Lower leg skin (tissue), 4 donors: ENCODE measurements at regions not wholly inside any gene's neighbourhood (a gene's known extent, or its start where the extent isn't known, plus 50 kb on each side); places are given as distances from the start of the nearest gene placed in this dataset.

Experiments
- DNase-seq, 2 donors: peaks; one replicate each; pipeline ENCODE4 v3.0.0-alpha.2; 2019; ENCODE audit warnings: low spot score in 2 of 2
- H3K4me3 ChIP-seq: fragments of 200-600 bp; sonication (generic); 2 replicates; pipeline ENCODE4 v1.5.1; 2017; ENCODE audit warnings: mild to moderate bottlenecking, low read depth; ENCODE audit not compliant: poor library complexity, severe bottlenecking
- CTCF ChIP-seq, 3 donors: fragments of 450-650 bp; IDR thresholded peaks; one replicate each; pipeline ENCODE4 v1.5.1; 2016; ENCODE audit warnings: antibody characterized with exemption in 3 of 3, mild to moderate bottlenecking in 3 of 3, moderate library complexity in 2 of 3
- POLR2A ChIP-seq, 2 donors: fragments of 450-650 bp; IDR thresholded peaks; one replicate each; pipeline ENCODE4 v1.6.1; 2016 to 2017; ENCODE audit warnings: antibody characterized with exemption in 2 of 2, mild to moderate bottlenecking in 1 of 2, moderate library complexity in 1 of 2
- WGBS, 2 donors: methylation state at CpG; one replicate each; pipeline ENCODE4 v1.1.5; 2018; 5-methylcytosine and 5-hydroxymethylcytosine counted together
- intact Hi-C: fragments of 100-400 bp; cut with DNase I; formaldehyde crosslinking; loops from one replicate; pipeline ENCODE4 v1.15.0; 2023; ENCODE audit warnings: low total_unique reads

GRCh38 chr2:138948070-138948539 is 167.9 kb upstream of the NXPH2 start:
- TF ChIP-seq POLR2A (IDR thresholded peaks at IDR 0.05) (no peak), CTCF (IDR thresholded peaks at IDR 0.05) (no peak)
- intact Hi-C loops, result no loop called here
- H3K4me3 ChIP-seq, result no peak overlapping the region
- 0% methylated on average over 1 of the region's 1 CpG for WGBS, 2 donors
- peak in 1 of 2 donors; percentile 17 for DNase-seq

- no peak for DNase-seq
- intact Hi-C loops, result no loop called here
- H3K4me3 ChIP-seq, result no peak overlapping the region
- 85 to 91% methylated on average over 2 of the region's 2 CpGs for WGBS, 2 donors
- TF ChIP-seq CTCF (IDR thresholded peaks at IDR 0.05) (no peak), POLR2A (IDR thresholded peaks at IDR 0.05) (no peak)
Observed at GRCh38 chr2:138943470-138943869, 163.3 kb upstream of the NXPH2 start.

- H3K4me3 ChIP-seq, result no peak overlapping the region
- 62 to 82% methylated on average over 6 of the region's 6 CpGs for WGBS, 2 donors
- intact Hi-C loops, result no loop called here
- DNase-seq, result no peak
- TF ChIP-seq POLR2A (IDR thresholded peaks at IDR 0.05) (no peak), CTCF (IDR thresholded peaks at IDR 0.05) (no peak)
Observed at GRCh38 chr2:138942466-138942865, 162.3 kb upstream of the NXPH2 start.

GRCh38 chr2:138931284-138932256 is 151.4 kb upstream of the NXPH2 start:
- DNase-seq, result no peak
- TF ChIP-seq CTCF (IDR thresholded peaks at IDR 0.05) (no peak), POLR2A (IDR thresholded peaks at IDR 0.05) (no peak)
- no peak overlapping the region for H3K4me3 ChIP-seq
- intact Hi-C loops, result no loop called here
- 83 to 85% methylated on average over 18 of the region's 18 CpGs for WGBS, 2 donors

- TF ChIP-seq CTCF (IDR thresholded peaks at IDR 0.05) (no peak), POLR2A (IDR thresholded peaks at IDR 0.05) (no peak)
- intact Hi-C loops, result no loop called here
- H3K4me3 ChIP-seq, result no peak overlapping the region
- 80 to 83% methylated on average over 6 of the region's 6 CpGs for WGBS, 2 donors
- DNase-seq, result no peak
Observed at GRCh38 chr2:138930571-138930970, 150.4 kb upstream of the NXPH2 start.
